OCI-LY3 (cell line): ENCODE measurements at regions not wholly inside any gene's neighbourhood (a gene's known extent, or its start where the extent isn't known, plus 50 kb on each side); places are given as distances from the start of the nearest gene placed in this dataset.

ENCODE experiments used
- EZH2phosphoT487 ChIP-seq: fragments of 200-600 bp; shearing (Covaris generic); IDR thresholded peaks from 2 replicates; pipeline ENCODE4 v1.6.1; 2018; ENCODE audit warnings: antibody characterized with exemption, mixed run types, low read depth
- TF ChIP-seq, protein P1 (sequence below): fragments of 200-600, 300-600 bp; sonication (generic); IDR thresholded peaks from 2 replicates; pipeline ENCODE4 v1.5.1; 2014; ENCODE audit warnings: antibody characterized with exemption, low read length, low read depth

DNA sequence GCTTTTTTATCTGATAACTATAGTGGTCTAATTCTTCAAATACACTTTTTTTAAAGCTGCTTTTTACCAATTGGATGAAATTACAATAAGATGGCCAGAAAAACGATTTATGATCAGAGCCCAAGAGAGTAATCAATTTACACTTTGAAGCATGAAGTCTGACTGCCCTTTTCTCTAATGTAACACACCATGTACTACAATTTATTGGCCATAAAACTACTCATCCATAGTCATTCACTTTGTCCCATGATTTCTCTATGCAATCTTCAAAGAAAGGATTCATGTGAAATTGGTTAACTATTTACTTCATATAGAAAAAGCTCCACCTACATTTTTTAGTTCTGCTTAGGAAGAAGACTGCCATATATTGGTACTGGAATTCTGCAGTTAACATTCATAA is 73.6 kb upstream of the CAST start:
- TF ChIP-seq, protein P1, sequence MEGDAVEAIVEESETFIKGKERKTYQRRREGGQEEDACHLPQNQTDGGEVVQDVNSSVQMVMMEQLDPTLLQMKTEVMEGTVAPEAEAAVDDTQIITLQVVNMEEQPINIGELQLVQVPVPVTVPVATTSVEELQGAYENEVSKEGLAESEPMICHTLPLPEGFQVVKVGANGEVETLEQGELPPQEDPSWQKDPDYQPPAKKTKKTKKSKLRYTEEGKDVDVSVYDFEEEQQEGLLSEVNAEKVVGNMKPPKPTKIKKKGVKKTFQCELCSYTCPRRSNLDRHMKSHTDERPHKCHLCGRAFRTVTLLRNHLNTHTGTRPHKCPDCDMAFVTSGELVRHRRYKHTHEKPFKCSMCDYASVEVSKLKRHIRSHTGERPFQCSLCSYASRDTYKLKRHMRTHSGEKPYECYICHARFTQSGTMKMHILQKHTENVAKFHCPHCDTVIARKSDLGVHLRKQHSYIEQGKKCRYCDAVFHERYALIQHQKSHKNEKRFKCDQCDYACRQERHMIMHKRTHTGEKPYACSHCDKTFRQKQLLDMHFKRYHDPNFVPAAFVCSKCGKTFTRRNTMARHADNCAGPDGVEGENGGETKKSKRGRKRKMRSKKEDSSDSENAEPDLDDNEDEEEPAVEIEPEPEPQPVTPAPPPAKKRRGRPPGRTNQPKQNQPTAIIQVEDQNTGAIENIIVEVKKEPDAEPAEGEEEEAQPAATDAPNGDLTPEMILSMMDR = no peak
- TF ChIP-seq EZH2phosphoT487 = no peak
